G401 (cell line): ENCODE measurements at regions not wholly inside any gene's neighbourhood (a gene's known extent, or its start where the extent isn't known, plus 50 kb on each side); places are given as distances from the start of the nearest gene placed in this dataset.
A peak's percentile ranks its signal among the peaks of the same experiment; 100 is the strongest.

Experiments
- DNase-seq: peaks from one replicate; pipeline ENCODE4 v3.0.0-alpha.2; 2015; ENCODE audit warnings: low spot score
- in situ Hi-C: cut with HindIII; loops from 2 replicates; pipeline ENCODE4 v1.10.0; 2016; ENCODE audit warnings: low sequenced_read_pairs, mixed read lengths

- in situ Hi-C loops = no loop called here
- no peak for DNase-seq
Observed at GRCh38 chr2:193796847-193797246, 1602.1 kb upstream of the TMEFF2 start.

- no peak for DNase-seq
- in situ Hi-C loops = no loop called here
Observed at GRCh38 chr2:193793914-193794313, 1599.2 kb upstream of the TMEFF2 start.

GRCh38 chr2:193783681-193784080, 1588.9 kb upstream of the TMEFF2 start:
- in situ Hi-C loops = no loop called here
- no peak for DNase-seq

GRCh38 chr2:193778293-193778692, 1583.6 kb upstream of the TMEFF2 start:
- no peak for DNase-seq
- in situ Hi-C loops = no loop called here

GRCh38 chr2:193776988-193777387, 1582.3 kb upstream of the TMEFF2 start:
- in situ Hi-C loops = no loop called here
- DNase-seq = no peak

- in situ Hi-C loops = no loop called here
- DNase-seq = no peak
Observed at GRCh38 chr2:193774166-193774565, 1579.4 kb upstream of the TMEFF2 start.

GRCh38 chr2:193751299-193751698, 1556.6 kb upstream of the TMEFF2 start:
- DNase-seq = no peak
- in situ Hi-C loops = no loop called here

GRCh38 chr2:193749485-193749884, 1554.8 kb upstream of the TMEFF2 start:
- DNase-seq = no peak
- in situ Hi-C loops = no loop called here

- in situ Hi-C loops = no loop called here
- no peak for DNase-seq
Observed at GRCh38 chr2:193743089-193743488, 1548.4 kb upstream of the TMEFF2 start.

- DNase-seq = no peak
- in situ Hi-C loops = no loop called here
Observed at GRCh38 chr2:193738892-193739291, 1544.2 kb upstream of the TMEFF2 start.

- in situ Hi-C loops = no loop called here
- DNase-seq = no peak
Observed at GRCh38 chr2:193712912-193713311, 1518.2 kb upstream of the TMEFF2 start.

GRCh38 chr2:193703411-193703810, 1508.7 kb upstream of the TMEFF2 start:
- no peak for DNase-seq
- in situ Hi-C loops = no loop called here

- in situ Hi-C loops = no loop called here
- no peak for DNase-seq
Observed at GRCh38 chr2:193701484-193701883, 1506.8 kb upstream of the TMEFF2 start.

GRCh38 chr2:193695367-193695766, 1500.6 kb upstream of the TMEFF2 start:
- in situ Hi-C loops = no loop called here
- DNase-seq = peak; percentile 50

- in situ Hi-C loops = no loop called here
- DNase-seq = no peak
Observed at GRCh38 chr2:193693758-193694157, 1499.0 kb upstream of the TMEFF2 start.

- in situ Hi-C loops = no loop called here
- DNase-seq = no peak
Observed at GRCh38 chr2:193690572-193690971, 1495.8 kb upstream of the TMEFF2 start.

GRCh38 chr2:193687195-193687594, 1492.5 kb upstream of the TMEFF2 start:
- in situ Hi-C loops = no loop called here

GRCh38 chr2:193679847-193680246, 1485.1 kb upstream of the TMEFF2 start:
- no peak for DNase-seq
- in situ Hi-C loops = no loop called here

More at GRCh38 chr2:193687195-193687594, 1492.5 kb upstream of the TMEFF2 start:
- DNase-seq = no peak

- no peak for DNase-seq
- in situ Hi-C loops = no loop called here
Observed at GRCh38 chr2:193670478-193670877, 1475.7 kb upstream of the TMEFF2 start.

- DNase-seq = no peak
Observed at GRCh38 chr2:193668557-193669323, 1474.0 kb upstream of the TMEFF2 start.

GRCh38 chr2:193627927-193628272, 1433.2 kb upstream of the TMEFF2 start:
- in situ Hi-C loops = no loop called here
- no peak for DNase-seq

More at GRCh38 chr2:193668557-193669323, 1474.0 kb upstream of the TMEFF2 start:
- in situ Hi-C loops = no loop called here
